K562 (cell line): ENCODE measurements at regions not wholly inside any gene's neighbourhood (a gene's known extent, or its start where the extent isn't known, plus 50 kb on each side); places are given as distances from the start of the nearest gene placed in this dataset.

Source experiments
- ATAC-seq: fragments of 200-7000 bp; cut with Tn5 transposase; 3 replicates; pipeline ENCODE4 v1.9.1; 2020; ENCODE audit warnings: moderate library complexity
- BruUV-seq: library from RNA; stranded (reverse); fragments of 400-500 nt; replicated peaks from 2 replicates; lab custom pipeline; 2021; lab: Mats Ljungman, UMichigan
- CTCF ChIA-PET: fragments of 300-600 bp; formaldehyde crosslinking; extraction: SDS; loops from one replicate; lab custom pipeline; 2021; ENCODE audit warnings: low intra/inter-chr PET ratio; lab: Yijun Ruan, JAX
- POLR2A ChIA-PET: fragments of 300-600, 350-650 bp; sonication (Branson Sonifier 250); formaldehyde crosslinking; extraction: SDS; loops from one replicate; lab custom pipeline; 2021; ENCODE audit warnings: antibody characterized with exemption, inconsistent platforms; lab: Yijun Ruan, JAX
- DNase-seq, 4 experiments: peaks; one replicate each; pipeline versions ENCODE4 v3.0.0 to v3.0.0-alpha.2; 2011 to 2018; ENCODE audit warnings: low spot score in 3 of 4, mixed read lengths in 3 of 4; ENCODE audit errors: extremely low read depth in 1 of 4
- FAIRE-seq: peaks from 2 replicates; lab custom pipeline; 2011; peaks lifted over from hg19 to GRCh38; lab: Jason Lieb, UNC
- H2AFZ ChIP-seq: 2 replicates; pipeline ENCODE4 v1.6.0; 2011; ENCODE audit warnings: low read depth, low read length, control low read depth, inconsistent platforms
- H3K27ac ChIP-seq: fragments of 200-600 bp; 3 replicates; pipeline ENCODE4 v1.8.0; 2011; ENCODE audit warnings: low read depth, mild to moderate bottlenecking, control low read depth, inconsistent platforms, low read length, moderate library complexity, mixed read lengths; ENCODE audit errors: extremely low read depth
- H3K27me3 ChIP-seq, 2 experiments: fragments of 300-600 bp in 1 of 2; 2 replicates in 1 of 2; 3 replicates in 1 of 2; pipeline versions ENCODE4 v1.6.0 to v1.8.0; 2011; ENCODE audit warnings: inconsistent platforms in 2 of 2, low read length in 2 of 2, mild to moderate bottlenecking in 1 of 2, mixed read lengths in 1 of 2, moderate library complexity in 1 of 2; ENCODE audit not compliant: control insufficient read depth in 2 of 2, insufficient read depth in 2 of 2
- H3K36me3 ChIP-seq: fragments of 300-600 bp; 3 replicates; pipeline ENCODE4 v1.8.0; 2011; ENCODE audit warnings: mild to moderate bottlenecking, low read length, inconsistent platforms; ENCODE audit not compliant: control insufficient read depth, insufficient read depth
- H3K4me1 ChIP-seq, 2 experiments: fragments of 200-600 bp in 1 of 2; replicated peaks in 1 of 2; 2 replicates in 1 of 2; 3 replicates in 1 of 2; pipeline versions ENCODE4 v1.5.1 to v1.8.0; 2011; ENCODE audit warnings: inconsistent platforms in 2 of 2, low read length in 2 of 2, mild to moderate bottlenecking in 1 of 2, mixed read lengths in 1 of 2, moderate library complexity in 1 of 2; ENCODE audit not compliant: control insufficient read depth in 2 of 2, insufficient read depth in 2 of 2
- H3K4me2 ChIP-seq: 2 replicates; pipeline ENCODE4 v1.6.1; 2011; ENCODE audit warnings: low read length, control low read depth, inconsistent platforms, mixed read lengths; ENCODE audit not compliant: insufficient read depth
- H3K4me3 ChIP-seq: fragments of 200-600 bp; sonication (generic), shearing (Covaris generic); 2 replicates; pipeline ENCODE4 v1.5.1; 2016; ENCODE audit warnings: control low read depth, inconsistent platforms
- H3K79me2 ChIP-seq: fragments of 200-600 bp; 3 replicates; pipeline ENCODE4 v1.8.0; 2011; ENCODE audit warnings: low read length, inconsistent platforms; ENCODE audit not compliant: control insufficient read depth, insufficient read depth
- H3K9ac ChIP-seq, 2 experiments: 2 replicates each; pipeline versions ENCODE4 v1.6.0 to v1.6.1; 2011; ENCODE audit warnings: low read depth in 2 of 2, low read length in 2 of 2, control low read depth in 1 of 2, inconsistent platforms in 1 of 2, mild to moderate bottlenecking in 1 of 2, mixed read lengths in 1 of 2; ENCODE audit not compliant: insufficient read depth in 1 of 2
- H3K9me1 ChIP-seq: one replicate; pipeline ENCODE4 v1.6.0; 2011; ENCODE audit warnings: inconsistent platforms, mild to moderate bottlenecking, low read length, moderate library complexity; ENCODE audit not compliant: control insufficient read depth, insufficient read depth
- H3K9me3 ChIP-seq: replicated peaks from 2 replicates; pipeline ENCODE4 v1.5.1; 2011; ENCODE audit warnings: low read depth, low read length, inconsistent platforms; ENCODE audit not compliant: control insufficient read depth, insufficient read depth
- H4K20me1 ChIP-seq: replicated peaks from 2 replicates; pipeline ENCODE4 v1.6.1; 2011; ENCODE audit warnings: low read length, inconsistent platforms, mixed read lengths; ENCODE audit not compliant: control insufficient read depth, insufficient read depth
- ASH1L ChIP-seq: fragments of 450-650 bp; IDR thresholded peaks from 2 replicates; pipeline ENCODE4 v1.6.1; 2018; ENCODE audit warnings: borderline replicate concordance, mild to moderate bottlenecking, low read depth; ENCODE audit not compliant: partially characterized antibody
- FOXA1 ChIP-seq: fragments of 450-650 bp; IDR thresholded peaks from 2 replicates; pipeline ENCODE4 v1.6.1; 2016; ENCODE audit warnings: mild to moderate bottlenecking, borderline replicate concordance
- JUN ChIP-seq, 2 experiments: sonication (generic) in 1 of 2; formaldehyde crosslinking in 1 of 2; IDR thresholded peaks; 2 replicates each; pipeline versions ENCODE4 v1.6.1 to v1.8.0; 2012 to 2022; ENCODE audit warnings: borderline replicate concordance in 2 of 2, mild to moderate bottlenecking in 2 of 2, improper control_type of control experiment in 1 of 2, low read depth in 1 of 2, low read length in 1 of 2, missing genetic modification reagents in 1 of 2
- KLF6 ChIP-seq: fragments of 250-450 bp; sonication (Bioruptor Pico); IDR thresholded peaks from 2 replicates; pipeline ENCODE4 v1.4.0; 2020; ENCODE audit warnings: mild to moderate bottlenecking, moderate library complexity, borderline replicate concordance
- NCOA4 ChIP-seq: fragments of 450-650 bp; IDR thresholded peaks from 2 replicates; pipeline ENCODE4 v1.6.1; 2018; ENCODE audit warnings: mild to moderate bottlenecking; ENCODE audit not compliant: partially characterized antibody
- POLR3A ChIP-seq: IDR thresholded peaks from 2 replicates; pipeline ENCODE4 v1.6.1; 2011; ENCODE audit warnings: borderline replicate concordance, mild to moderate bottlenecking, moderate library complexity; ENCODE audit not compliant: insufficient read length, insufficient read depth; ENCODE audit errors: extremely low read depth
- ZBTB1 ChIP-seq: sonication (generic); formaldehyde crosslinking; IDR thresholded peaks from 2 replicates; pipeline ENCODE4 v1.8.1; 2023; ENCODE audit warnings: missing genetic modification reagents, low read depth, mild to moderate bottlenecking, borderline replicate concordance
- ZNF780A ChIP-seq: fragments of 250-450 bp; sonication (Bioruptor Pico); IDR thresholded peaks from 2 replicates; pipeline ENCODE4 v1.5.0; 2021; ENCODE audit warnings: mild to moderate bottlenecking
- WGBS: fragments of 100-300 bp; shearing (Covaris generic); methylation state at CpG from one replicate; pipeline ENCODE4 v1.1.6; 2016; ENCODE audit warnings: low coverage, mixed read lengths; ENCODE audit not compliant: insufficient coverage; ENCODE audit errors: missing lambda C conversion rate; 5-methylcytosine and 5-hydroxymethylcytosine counted together
- in situ Hi-C: fragments of 300-500 bp; cut with MboI; formaldehyde crosslinking; loops from 4 replicates; pipeline ENCODE4 v1.15.0; 2018; ENCODE audit warnings: inconsistent platforms, mixed read lengths
- intact Hi-C: fragments of 100-400 bp; cut with micrococcal nuclease; formaldehyde crosslinking; loops from 2 replicates; pipeline ENCODE4 v1.14.2; 2022
- TF ChIP-seq, protein P1 (sequence below): fragments of 250-450 bp; sonication (Bioruptor Pico); IDR thresholded peaks from 2 replicates; pipeline ENCODE4 v1.6.1; 2021; ENCODE audit warnings: mild to moderate bottlenecking

DNA sequence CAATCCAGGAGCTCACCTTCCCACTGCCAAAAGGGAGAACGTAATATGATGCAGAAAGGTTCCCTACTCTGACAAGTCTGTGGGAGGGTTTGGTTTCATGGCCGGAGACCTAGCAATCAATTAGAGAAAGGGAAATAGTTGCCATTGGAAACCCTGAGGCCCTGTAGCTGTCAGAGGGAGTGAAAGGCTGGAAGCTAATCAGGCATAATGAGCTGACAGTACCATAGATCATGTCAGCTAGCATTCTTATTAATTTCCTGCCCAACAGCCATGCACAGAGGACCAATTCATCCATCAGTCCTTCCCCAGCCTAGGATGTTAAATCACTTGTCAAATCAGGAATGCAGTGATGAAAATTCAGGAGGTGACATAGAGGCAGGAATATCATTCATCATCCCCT, 527.3 kb downstream of the PLPP3 start (continued):
- TF ChIP-seq, protein P1, sequence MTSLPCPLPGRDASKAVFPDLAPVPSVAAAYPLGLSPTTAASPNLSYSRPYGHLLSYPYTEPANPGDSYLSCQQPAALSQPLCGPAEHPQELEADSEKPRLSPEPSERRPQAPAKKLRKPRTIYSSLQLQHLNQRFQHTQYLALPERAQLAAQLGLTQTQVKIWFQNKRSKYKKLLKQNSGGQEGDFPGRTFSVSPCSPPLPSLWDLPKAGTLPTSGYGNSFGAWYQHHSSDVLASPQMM, result no peak
- no peak for TF ChIP-seq KLF6 (CRISPR knock-in tag)

DNA sequence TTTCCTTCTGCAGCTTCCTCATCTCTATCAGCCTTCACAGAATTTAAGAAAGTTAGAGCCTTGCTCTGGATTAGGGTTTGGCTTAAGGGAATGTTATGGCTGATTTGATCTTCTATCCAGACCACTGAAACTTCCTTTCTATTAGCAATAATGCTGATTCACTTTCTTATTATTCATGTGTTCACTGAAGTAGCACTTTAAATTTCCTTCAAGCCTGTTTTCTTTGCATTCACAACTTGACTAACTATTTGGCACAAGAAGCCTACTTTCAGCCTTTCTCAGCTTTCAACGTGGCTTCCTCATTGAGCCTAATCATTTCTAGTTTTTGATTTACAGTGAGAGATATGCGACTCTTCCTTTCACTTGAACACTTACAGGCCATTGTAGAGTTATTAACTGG, 528.5 kb downstream of the PLPP3 start:
- no peak overlapping the region for H3K9ac ChIP-seq
- H3K4me1 ChIP-seq, result no peaks in the 10 kb centered on the region
- BruUV-seq, result no TSS peak
- no peak overlapping the region for H3K4me3 ChIP-seq
- no peak overlapping the region for H2AFZ ChIP-seq
- no peaks in the 10 kb centered on the region for H4K20me1 ChIP-seq
- ChIA-PET POLR2A (no interaction called here), CTCF (no interaction called here)
- H3K27me3 ChIP-seq, result no peaks in the 10 kb centered on the region
- in situ Hi-C loops, result no loop called here
- no peaks in the 10 kb centered on the region for H3K36me3 ChIP-seq
- TF ChIP-seq POLR3A, result no peak
- TF ChIP-seq FOXA1, result no peak
- TF ChIP-seq JUN (IDR thresholded peaks at IDR 0.05; ENCODE audit: borderline replicate concordance, low read depth, low read length), result no peak
- TF ChIP-seq JUN (CRISPR knock-in tag; IDR thresholded peaks at IDR 0.05; ENCODE audit: borderline replicate concordance), result no peak
- TF ChIP-seq NCOA4, result no peak
- TF ChIP-seq ZBTB1, result no peak
- no peak for TF ChIP-seq ASH1L
- TF ChIP-seq ZNF780A (CRISPR knock-in tag), result no peak
- 0% methylated on average over 2 of the region's 2 CpGs for WGBS
- no peak for FAIRE-seq
- DNase-seq, result no peak
- intact Hi-C loops, result no loop called here
- no peaks in the 10 kb centered on the region for H3K9me1 ChIP-seq
- no peaks in the 10 kb centered on the region for H3K79me2 ChIP-seq
- H3K27ac ChIP-seq, result no peak overlapping the region
- H3K4me2 ChIP-seq, result no peak overlapping the region
- H3K9me3 ChIP-seq, result no peaks in the 10 kb centered on the region
- ATAC-seq, result no peak
